GM03348 (cell line): ENCODE measurements at regions not wholly inside any gene's neighbourhood (a gene's known extent, or its start where the extent isn't known, plus 50 kb on each side); places are given as distances from the start of the nearest gene placed in this dataset.
A peak's percentile ranks its signal among the peaks of the same experiment; 100 is the strongest.
"Not testable (repeated sequence)": the region's sequence is repeated elsewhere in the genome, so short reads cannot be mapped to it uniquely, and the experiment has no call there.

Experiments used
- DNase-seq: peaks from one replicate; pipeline ENCODE4 v3.0.0; 2012; ENCODE audit warnings: low spot score

GRCh38 chr20:51125105-51125504 is 102.2 kb upstream of the KCNG1 start:
- no peak for DNase-seq

GRCh38 chr20:51123887-51124286 is 101.0 kb upstream of the KCNG1 start:
- not testable (repeated sequence) for DNase-seq

GRCh38 chr20:51122931-51123658 is 100.2 kb upstream of the KCNG1 start:
- DNase-seq, result no peak

- peak; percentile 35 for DNase-seq
Observed at GRCh38 chr20:51121901-51122412, 99.0 kb upstream of the KCNG1 start.

GRCh38 chr20:51121272-51121671 is 98.4 kb upstream of the KCNG1 start:
- peak; percentile 17 for DNase-seq

GRCh38 chr20:51120868-51121267 is 98.0 kb upstream of the KCNG1 start:
- no peak for DNase-seq

GRCh38 chr20:51120438-51120837 is 97.5 kb upstream of the KCNG1 start:
- no peak for DNase-seq

- no peak for DNase-seq
Observed at GRCh38 chr20:51119914-51120313, 97.0 kb upstream of the KCNG1 start.

GRCh38 chr20:51118985-51119527 is 96.1 kb upstream of the KCNG1 start:
- DNase-seq, result no peak

- no peak for DNase-seq
Observed at GRCh38 chr20:51118216-51118615, 95.3 kb upstream of the KCNG1 start.

GRCh38 chr20:51116765-51117686 is 94.1 kb upstream of the KCNG1 start:
- no peak for DNase-seq

- no peak for DNase-seq
Observed at GRCh38 chr20:51111290-51111689, 88.4 kb upstream of the KCNG1 start.

GRCh38 chr20:51108638-51109363 is 85.9 kb upstream of the KCNG1 start:
- no peak for DNase-seq

- DNase-seq, result no peak
Observed at GRCh38 chr20:51106011-51106410, 83.1 kb upstream of the KCNG1 start.

- no peak for DNase-seq
Observed at GRCh38 chr20:51104960-51105920, 82.3 kb upstream of the KCNG1 start.

GRCh38 chr20:51100617-51101016 is 77.7 kb upstream of the KCNG1 start:
- no peak for DNase-seq

GRCh38 chr20:51098284-51098810 is 75.4 kb upstream of the KCNG1 start:
- no peak for DNase-seq

- DNase-seq, result no peak
Observed at GRCh38 chr20:51097351-51098120, 74.6 kb upstream of the KCNG1 start.

GRCh38 chr20:51096582-51097267 is 73.8 kb upstream of the KCNG1 start:
- DNase-seq, result no peak
